AG08396 (cell line): ENCODE measurements at regions not wholly inside any gene's neighbourhood (a gene's known extent, or its start where the extent isn't known, plus 50 kb on each side); places are given as distances from the start of the nearest gene placed in this dataset.

Experiments
- DNase-seq: peaks from one replicate; pipeline ENCODE4 v3.0.0; 2012; ENCODE audit warnings: low spot score, mixed read lengths

DNA sequence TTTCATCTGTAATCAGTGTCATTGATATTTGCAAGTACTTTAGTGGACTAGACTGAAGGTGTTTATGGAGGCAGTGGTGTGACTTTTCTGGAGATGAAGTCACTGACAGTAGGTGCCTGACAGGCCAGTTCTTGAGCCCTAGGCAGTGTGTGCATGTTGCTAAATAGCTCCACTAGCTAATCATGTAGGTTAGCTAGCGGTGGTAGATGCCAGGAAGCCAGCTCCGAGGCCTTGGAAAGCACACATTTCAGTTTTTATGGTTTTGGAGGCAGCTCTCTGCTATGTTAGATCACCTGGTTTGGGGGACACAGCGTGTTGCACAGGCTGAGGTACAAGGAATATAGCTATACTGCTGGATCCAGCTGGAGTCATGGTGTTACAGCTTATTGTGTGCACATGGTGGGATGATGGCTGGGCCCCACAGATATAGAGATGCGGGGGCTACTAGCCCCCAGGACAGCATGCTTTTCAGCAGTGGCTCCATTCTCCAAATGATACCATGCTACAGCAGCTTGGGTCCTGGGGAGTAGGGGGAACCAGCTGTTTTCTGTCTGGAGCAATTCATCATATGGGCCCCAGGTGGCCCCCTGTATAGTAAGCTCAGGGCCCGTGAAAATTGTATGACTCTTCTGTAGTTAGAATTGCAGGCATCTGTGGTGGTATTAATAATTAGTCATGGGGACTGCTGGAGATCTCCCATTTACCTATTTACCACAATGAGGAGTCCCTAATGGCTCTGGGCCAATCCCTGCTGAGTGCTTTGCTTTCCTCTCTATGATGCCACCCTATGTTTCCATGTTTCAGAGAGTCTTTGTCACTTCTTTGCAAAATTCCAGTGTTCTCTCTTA, 367.2 kb upstream of the LMO3 start:
- DNase-seq = no peak

- no peak for DNase-seq
These were observed 356.9 kb upstream of the LMO3 start for GRCh38 chr12:16962889-16963288.

DNA sequence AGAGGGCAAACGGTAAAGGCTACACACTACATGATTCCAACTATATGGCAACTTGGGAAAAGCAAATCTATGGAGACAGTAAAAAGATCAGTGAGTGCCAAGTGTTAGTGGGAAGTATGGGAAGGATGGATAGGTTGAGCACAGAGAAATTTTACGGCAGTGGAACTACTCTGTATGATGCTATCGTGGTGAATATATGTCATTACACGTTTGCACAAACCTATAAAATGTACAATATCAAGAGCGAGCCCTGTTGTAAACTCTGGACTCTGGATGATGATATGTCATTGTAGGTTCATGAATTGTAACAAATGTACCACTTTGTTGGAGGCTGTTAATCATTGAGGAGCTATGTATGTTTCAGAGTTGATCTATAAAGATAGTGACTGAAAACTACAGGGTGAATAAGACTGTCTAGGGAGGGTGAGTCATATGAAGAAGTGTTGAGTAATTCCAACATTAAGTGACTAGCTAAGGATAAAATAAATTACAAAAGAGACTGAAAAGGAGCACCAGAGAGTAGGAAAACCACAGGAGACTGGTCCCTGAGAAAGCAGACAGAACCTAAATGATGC, 349.2 kb upstream of the LMO3 start:
- DNase-seq = no peak

- DNase-seq = no peak
These were observed 344.1 kb upstream of the LMO3 start for GRCh38 chr12:16949871-16950667.

- no peak for DNase-seq
These were observed 343.4 kb upstream of the LMO3 start for GRCh38 chr12:16949371-16949770.

- DNase-seq = no peak
These were observed 340.7 kb upstream of the LMO3 start for GRCh38 chr12:16946704-16947103.

DNA sequence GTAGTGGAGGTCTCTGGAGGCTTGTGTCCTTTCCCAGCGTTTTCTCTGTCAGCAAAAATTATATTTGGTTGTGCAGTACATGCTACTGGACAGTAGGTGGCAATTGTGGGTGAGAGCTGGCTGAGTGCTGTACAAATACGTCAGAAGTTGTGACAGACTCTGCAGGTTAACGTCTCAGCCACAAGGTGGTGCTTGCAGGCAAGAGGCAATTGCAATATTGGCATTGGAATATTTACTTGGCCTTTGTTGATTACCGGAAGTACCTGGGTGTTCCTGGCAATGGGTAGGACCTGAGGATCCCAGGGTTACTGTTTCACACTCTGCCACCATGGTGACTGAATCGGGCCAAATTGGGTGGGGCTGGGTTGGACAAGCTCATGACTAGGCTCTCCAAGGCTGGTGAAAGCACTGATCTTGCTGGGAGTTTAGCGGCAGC, 333.9 kb upstream of the LMO3 start:
- DNase-seq = peak; percentile 15

- no peak for DNase-seq
These were observed 321.3 kb upstream of the LMO3 start for GRCh38 chr12:16927259-16927658.

DNA sequence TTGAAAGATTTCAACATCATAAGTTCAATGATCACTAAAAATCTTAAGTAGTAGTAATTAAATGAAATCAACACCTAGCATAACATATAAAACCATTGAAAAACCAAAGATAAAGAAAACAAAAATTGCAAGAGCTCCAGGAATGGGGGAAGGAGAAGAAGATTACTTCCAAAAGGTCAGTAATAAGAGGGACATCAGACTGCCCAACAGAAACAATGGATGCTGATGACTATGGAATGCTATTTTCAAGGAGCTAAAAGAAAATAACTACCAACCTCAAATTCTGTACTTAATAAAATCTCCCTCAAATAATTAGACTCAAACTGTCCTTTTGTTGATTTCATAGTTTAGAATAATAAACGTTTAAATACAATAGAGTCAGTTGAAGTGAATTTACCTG, 314.5 kb upstream of the LMO3 start:
- no peak for DNase-seq

DNA sequence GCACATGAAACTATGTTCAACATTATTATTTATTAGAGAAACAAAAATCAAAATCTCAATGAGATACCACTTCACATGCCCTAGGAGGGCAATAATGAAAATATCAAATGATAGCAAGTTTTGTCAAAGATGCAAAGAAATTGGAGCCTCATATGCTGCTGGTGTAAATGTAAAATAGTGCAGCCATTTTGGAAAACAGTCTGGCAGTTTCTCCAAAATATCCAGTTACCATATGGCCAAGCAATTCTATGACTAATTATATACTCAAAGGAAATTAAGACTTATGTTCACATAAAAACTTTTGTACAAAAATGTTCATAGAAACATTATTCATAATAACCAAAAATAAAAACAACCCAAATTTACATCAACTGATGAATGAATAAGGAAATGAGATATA, 313.6 kb upstream of the LMO3 start:
- no peak for DNase-seq

- DNase-seq = no peak
These were observed 308.9 kb upstream of the LMO3 start for GRCh38 chr12:16914853-16915252.

DNA sequence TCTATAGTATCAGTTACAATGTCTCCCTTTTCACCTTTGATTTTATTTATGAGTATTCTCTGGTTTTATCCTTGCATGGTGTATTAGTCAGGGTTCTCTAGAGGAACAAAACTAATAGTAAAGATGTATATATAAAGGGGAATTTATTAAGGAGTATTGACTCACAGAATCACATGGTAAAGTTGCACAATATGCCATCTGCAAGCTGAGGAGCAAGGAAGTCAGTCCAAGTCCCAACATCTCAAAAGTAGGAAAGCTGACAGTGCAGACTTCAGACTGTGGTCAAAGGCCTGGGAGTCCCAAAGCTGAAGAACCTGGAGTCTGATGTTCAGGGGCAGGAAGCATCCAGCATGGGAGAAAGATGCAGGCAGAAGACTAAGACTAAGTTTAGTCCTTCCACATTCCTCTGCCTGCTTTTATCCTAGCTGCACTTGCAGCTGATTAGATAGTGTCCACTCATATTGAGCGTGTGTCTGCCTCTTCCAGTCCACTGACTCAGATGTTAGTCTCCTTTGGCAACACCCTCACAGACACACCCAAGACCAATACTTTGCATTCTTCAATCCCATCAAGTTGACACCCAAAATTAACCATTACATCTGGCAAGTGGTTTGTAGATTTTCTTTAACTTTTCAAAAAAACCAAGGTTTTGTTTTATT, 308.0 kb upstream of the LMO3 start:
- no peak for DNase-seq

GRCh38 chr12:16901946-16902345, 296.0 kb upstream of the LMO3 start:
- no peak for DNase-seq

- no peak for DNase-seq
These were observed 287.5 kb upstream of the LMO3 start for GRCh38 chr12:16893426-16893825.

DNA sequence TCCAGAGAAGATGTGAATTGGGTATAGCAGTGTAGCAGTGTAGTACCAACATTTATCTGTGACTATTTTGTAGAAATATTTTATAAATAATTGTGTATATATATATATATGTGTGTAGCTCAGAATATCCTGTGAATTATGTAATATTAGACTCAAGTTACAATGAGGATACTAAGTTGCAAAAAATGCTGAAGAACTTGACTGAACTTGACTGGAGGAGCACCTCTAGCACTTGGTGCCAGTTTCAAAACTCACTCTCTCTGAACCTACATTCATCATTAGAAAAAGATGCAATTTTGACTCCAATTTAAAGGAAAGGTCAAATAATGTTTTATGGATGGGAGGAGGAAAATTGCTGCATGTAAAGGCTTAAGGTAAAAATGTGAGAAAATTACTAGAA, 285.7 kb upstream of the LMO3 start:
- no peak for DNase-seq

- no peak for DNase-seq
These were observed 278.9 kb upstream of the LMO3 start for GRCh38 chr12:16884819-16885218.

DNA sequence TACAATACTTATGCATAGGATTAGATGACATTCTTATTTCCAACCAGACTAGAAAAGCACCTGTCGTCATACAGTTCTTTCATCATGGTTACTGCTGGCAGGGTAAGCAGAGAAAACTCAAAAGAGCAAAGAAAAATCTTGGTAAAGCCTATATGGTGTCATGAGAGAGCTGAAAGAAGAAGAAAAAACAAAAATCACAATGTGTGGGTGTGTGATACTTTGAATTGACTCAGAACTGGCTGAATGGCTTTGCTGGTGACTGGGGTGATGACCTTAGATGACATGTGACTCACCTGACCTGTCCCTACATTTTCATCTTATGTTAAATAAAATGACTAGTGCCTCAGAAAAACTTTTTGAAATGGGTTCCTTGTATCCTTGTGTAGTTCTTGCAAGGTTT, 278.1 kb upstream of the LMO3 start:
- DNase-seq = no peak

DNA sequence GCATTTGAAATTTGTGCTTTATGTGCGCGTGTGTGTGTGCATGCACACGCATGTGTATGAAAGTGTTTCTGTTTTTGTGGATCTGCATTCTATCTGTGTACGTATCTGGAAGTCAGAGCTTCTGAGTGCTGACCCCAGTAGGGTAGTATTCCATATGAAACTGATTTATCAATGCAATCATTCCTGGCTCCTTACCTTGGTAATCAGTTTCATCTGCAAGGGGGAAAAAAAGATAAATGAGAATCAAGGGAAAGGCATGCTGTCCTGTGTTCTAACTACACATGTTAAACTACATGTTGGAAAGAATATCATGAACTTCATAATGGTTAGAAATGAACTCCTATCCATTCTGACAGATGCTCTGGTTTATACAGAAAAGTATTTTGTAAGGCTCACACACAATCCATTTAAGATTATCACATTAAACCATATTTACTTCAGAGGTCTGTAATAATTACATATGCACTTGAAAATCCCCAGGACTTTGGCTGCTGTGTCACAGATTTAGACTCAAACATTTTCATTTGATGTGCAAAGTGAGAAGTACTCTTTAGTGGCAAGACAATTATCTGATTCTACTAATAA, 276.1 kb upstream of the LMO3 start:
- no peak for DNase-seq

- DNase-seq = no peak
These were observed 274.9 kb upstream of the LMO3 start for GRCh38 chr12:16880864-16881285.

DNA sequence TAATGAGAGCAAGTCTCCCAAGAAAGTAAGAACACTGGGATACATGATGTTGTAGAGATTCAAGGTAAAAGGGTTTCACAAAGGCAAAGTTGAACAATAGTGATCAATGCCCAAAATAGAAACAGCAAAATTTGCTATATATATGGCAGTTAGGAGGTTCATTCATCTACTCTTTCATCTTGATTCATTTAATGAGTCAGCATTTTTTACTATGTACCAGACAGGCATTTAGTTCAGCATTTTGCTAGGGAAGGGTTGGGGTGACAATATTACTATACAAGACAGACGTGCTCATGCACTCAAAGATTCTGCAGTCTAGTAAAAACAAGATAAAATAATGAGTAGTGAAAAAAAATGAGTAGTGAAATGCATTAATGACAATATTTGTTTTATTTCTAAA, 264.9 kb upstream of the LMO3 start:
- DNase-seq = no peak

DNA sequence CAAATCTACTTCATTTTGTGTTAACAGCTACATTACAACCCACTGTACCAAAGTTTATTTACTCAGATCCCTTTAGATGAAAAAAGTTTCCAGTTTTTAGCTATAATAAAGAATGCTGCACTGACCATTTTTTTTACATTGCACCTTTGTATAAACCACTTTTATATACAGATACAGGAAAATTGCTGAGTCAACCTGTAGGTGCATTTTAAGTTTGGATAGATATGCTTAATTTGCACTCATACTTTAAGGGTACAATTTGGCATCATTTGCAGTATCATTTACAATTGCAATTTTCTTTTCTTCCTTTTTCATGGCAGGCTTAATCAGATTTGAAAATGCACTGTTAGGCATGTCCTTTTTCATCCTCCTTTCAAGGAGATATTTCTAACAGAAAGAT, 257.8 kb upstream of the LMO3 start:
- DNase-seq = no peak

DNA sequence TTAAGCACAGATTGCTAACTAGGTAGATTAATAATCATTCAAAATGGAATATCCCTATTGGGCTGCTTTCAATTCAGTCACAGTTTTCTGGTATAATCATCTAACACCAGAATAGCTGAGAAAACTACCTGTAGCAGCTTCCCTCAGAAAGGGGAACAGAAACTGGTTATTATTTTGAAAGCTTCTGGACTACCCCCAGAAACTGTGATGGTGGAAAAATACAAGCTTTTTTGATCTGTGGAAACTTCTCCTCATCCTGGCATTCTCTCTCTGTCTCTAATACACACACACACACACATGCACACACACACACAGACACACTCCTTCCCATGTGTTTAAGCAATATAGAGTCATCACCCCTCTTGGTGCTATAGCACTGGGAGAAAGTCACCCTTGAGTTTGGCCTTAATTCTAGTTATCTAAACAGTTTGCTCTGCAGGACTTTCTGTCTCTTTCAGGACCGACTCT, 251.5 kb upstream of the LMO3 start:
- no peak for DNase-seq
